NCI-H1694 (cell line): ENCODE measurements at regions not wholly inside any gene's neighbourhood (a gene's known extent, or its start where the extent isn't known, plus 50 kb on each side); places are given as distances from the start of the nearest gene placed in this dataset.
A peak's percentile ranks its signal among the peaks of the same experiment; 100 is the strongest.

Experiments used
- DNase-seq: peaks from one replicate; lab custom pipeline; 2025; lab: John Stamatoyannopoulos, UW

DNA sequence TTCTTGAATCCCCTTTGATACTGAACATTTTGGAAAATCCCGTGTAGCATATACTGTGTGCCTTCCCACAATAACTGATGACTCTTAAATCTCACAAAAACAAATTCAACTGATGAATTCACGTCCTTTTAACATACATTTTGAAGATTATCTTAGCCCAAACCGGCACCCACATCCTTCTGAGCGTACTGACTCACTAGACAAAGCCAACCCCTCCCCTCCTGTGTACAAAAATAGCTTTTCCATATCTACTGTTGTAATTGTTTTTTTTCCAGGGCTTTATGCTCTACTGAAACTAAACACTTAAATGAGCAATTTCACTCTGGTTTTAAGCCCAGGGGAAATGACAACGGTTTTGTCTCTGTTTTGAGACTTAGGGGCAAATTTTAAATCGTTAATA is 109.4 kb upstream of the ATF7IP start:
- no peak for DNase-seq

DNA sequence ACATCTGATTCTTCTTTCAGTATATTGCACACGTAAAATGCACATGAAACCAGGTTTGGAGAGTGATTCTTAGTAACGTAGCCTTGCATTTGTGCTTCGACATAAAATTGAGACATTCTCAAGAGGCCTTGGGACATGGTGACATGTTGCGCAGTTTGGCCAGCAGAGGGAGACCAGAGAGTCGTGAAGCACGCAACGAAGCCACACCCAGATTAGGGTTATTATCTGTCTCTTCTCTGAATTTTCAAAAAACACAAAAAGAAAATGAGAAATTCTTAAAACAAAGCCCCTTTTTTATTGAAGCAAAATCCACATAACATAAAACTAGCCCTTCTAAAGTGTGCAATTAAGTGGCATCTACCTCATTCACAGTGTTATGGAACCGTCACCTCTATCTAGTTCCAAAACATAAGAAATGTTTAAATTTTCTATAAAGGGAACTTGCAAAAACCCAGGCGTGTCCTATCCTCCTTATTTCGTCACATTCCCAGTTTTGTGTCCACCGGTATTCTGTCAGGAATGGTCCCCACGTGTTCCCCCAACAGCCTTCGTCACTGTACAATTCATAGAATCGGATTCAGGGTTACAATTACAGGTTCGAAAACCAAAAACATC is 108.8 kb upstream of the ATF7IP start:
- DNase-seq, result peak; percentile 31

DNA sequence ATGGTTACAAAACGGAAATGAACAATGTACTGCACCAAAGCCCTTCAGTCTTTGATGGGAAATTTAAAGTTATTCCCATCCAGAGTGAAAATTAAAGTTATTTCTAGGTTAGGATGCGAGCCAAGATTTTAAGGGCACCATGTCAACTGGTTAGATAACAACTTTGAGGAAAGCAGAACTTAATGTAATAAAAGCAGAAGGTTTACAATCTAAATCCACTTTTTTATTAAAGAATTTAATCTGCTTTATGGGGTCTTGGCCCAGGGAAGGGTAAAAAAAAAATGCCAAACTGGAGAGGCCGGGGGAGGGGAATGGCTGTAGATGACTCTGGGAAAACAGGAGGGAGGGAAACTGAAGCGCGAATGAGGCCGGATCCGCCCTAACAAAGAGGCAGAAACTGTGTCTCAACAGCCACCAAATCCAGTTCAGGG is 108.2 kb upstream of the ATF7IP start:
- no peak for DNase-seq

DNA sequence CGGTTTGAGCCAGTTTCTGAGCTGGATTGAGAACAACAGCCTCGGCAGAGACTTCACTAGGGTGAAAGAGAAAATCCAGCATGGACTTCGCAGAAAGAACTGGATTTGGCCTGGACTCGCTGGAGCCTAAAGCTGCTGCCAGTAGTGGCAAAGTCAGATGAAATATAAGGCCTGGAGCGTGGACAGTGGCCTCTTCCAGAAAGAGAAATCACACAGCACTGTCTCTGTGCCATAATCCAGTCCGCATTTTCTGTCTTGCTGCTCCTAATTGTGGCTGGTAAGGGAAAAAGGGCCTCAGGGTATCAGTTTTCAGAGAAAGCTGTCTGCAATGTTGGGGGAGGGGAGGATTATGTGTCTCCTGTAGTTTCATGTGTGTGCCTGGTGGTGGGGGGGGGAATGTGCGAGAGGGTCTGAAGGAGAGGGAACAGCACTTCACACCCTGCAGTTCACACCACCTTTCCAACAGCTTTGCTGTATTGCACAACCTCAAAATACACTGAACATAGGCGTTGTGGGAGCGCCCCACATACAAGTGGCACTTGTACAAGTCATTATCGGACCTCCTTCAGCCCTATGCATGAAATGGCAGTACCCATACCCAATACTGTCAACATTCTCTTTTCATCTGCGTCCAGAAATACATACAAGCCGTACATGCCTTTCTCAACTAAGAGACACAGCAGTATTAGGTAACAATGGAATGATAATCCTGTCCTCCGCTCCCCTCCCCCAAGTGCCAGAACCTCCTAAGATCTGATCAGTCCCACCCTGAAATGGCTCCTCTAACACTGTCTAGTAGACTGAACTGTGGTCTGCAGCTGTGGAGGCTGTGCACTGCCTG is 107.5 kb upstream of the ATF7IP start:
- DNase-seq, result peak; percentile 95

DNA sequence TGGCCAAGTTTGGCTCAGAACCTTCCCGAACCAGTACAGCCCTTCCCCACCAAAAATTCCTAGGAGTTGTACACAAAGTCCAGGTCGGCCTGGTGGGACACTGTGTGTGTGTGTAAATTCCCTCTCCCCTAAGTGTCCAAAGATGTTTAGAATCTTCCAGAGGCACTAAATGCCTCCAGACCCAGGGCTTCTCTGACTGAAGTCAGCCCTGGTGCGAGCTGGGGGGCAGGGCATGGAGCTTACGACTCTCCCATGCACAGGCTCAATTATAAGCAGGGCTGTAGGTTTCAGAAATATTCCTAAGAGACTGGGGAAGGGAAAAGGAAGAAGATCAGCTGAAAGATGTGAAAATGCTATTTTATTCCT is 106.9 kb upstream of the ATF7IP start:
- no peak for DNase-seq

DNA sequence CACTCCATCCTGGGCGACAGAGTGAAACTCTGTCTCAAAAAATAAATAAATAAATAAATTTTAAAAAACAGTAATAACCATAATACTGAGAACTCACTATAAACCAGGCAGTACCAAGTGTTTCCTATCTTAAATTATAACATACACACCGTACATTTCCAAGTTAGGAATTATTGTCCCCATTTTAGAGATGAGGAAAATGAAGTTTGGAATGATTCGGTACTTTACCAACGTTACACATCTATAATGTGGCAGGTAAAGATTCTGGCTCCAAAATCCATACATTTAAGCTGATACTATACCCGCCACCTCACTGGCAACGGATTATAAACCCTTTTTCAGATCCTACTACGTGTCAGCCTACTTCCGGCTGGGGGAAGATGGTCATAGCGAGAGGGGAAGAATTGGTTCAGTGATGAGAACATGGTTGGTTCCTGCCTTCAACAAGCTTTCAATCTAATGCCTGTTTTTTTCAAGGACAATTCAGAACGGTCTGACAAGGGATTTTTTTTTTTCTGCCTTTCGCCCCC is 105.9 kb upstream of the ATF7IP start:
- no peak for DNase-seq

DNA sequence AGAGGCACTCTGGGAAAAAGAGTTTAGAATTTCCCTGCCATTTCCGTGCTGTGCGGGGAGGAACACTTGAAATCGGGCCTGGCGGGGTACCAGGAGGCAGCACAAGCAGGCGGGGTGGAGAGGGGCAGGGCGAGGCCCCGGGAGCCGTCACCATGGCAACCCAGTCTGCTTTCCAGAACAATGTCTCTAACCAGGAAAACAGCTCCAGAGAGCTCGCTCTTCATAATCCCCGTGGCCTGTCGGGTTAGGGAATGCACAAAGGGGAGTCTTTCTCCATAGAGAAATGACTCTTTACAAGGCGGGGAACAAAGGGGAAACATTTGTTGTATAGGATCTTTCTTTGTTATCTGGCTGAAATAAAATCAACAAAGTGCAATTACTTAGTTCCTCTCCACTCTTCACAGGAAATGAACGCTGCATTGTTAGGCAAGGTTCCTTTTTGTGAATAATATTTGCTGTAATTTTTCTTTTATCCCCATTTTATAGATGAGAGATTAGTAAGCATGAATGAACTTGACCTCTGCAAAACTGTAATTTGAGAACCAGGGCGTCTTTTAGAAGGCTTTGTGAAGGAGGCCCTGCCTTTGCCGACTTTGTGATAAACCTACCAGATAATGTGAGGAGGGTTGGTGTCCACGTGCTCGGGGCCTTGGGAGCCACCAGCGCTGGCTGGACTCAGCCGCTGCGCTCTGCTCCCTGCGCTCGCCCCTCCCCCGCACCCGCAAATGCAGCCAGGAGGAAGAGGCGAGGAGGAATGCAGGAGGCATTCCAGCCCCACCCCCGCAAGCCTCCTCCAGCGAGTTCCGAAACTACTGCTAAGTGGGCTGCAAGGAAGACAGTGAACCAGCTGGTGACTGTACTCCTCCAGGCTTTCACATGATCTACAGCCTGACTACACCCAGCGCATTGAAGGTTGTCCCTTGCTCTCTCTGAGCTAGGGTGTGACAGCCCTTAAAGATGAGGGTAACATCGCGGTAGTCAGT is 105.2 kb upstream of the ATF7IP start:
- DNase-seq, result no peak

DNA sequence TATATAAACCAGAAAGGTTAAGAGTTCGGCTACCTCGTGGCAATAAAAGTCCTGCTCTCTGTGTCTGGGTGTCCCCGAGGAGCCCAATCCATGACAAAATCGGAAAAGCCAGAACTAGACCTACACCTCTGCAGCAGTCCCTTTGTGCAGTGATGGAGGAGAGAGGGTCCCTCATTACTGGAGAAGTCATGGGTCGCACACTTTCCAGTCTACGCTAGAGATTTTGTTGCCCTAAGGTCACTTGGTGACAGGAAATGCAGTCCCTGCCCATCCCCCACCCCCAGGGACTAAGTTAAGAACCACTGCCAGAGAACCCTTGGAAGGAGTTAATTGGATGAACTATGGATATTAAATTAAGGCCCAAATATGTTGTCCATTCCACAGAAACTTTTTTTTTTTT is 104.4 kb upstream of the ATF7IP start:
- no peak for DNase-seq

DNA sequence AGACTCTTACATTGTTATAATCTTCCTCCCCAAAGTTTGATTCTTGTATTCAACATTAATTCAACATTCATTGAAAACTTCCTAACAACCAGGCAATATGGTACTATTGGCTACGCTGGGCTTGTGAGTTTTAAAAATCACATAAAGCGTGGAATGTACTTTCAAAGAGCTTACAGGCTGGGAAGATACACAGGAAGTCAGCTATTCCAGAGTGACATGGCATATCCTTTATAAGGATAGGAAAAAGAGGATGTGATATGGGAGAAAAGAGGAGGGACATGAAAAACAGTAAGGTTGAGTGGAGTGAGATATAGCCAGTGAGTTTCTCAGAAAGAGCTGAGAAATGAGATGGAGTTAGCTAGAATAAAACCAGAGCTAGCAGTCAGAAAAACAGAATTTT is 103.6 kb upstream of the ATF7IP start:
- DNase-seq, result no peak

DNA sequence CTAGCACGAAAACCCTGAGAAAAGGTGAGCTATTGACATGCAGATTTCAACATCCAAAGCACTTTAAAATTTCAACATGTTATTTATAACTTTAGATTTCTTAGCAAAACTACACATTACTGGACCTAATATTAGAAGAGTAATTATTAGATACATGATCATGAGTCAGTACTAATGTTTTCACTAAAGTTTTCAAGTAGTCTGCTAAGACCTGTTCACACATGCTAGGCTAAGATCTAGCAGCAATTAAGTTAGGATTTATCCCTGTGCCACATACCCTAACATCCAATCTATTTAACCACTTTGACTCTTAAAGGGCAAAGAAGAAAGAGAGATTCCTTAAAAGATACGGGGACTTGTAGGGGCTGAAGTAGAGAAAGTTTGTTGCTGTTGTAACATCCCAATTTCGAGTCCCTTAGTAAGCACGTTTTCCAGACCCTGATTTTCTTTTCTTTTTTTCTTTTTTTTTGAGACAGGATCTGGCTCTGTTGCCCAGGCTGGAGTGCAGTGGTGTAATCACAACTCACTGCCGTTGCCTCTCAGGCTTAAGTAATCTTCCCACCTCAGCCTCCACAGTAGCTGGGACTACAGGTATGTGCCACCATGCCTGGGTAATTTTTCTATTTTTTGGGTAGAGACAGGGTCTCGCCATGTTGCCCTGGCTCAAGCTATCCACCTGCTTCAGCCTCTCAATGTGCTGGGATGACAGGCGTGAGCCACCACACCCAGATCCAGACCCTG is 102.5 kb upstream of the ATF7IP start:
- no peak for DNase-seq

DNA sequence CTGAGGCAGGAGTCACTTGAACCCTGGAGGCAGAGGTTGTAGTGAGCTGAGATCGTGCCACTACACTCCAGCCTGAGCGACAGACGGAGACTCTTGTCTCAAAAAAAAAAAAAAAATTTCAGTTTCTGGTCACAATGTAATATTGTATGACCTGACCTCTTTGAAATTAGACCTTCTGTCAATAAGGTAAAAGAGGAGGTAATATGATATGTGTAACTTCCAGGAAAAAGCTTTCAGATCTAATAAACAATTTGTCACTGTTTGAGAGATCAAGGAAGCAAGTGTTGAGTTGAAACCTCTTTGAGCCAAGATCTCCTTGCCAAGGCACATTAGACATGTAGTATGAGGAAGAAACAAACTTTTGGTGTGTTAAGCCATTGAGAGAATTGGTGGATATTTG is 101.7 kb upstream of the ATF7IP start:
- DNase-seq, result no peak

DNA sequence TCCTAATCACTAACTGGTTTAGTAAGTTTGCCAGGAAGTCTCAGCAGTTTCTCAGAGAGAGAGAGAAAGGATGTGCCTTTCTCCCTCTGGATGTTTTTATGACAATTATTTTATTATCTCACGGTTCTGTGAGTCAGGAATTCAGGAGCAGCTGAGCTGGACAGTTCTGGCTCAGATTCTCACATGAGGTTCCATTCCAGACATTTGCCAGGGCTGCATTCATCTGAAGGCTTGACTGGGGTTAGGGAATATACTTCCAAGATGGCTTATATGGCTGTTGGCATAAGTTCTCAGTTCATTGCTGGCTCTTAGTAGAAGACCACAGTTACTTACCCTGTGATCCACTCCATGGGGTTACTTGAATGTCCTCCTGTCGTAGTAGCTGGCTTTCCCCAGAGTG is 101.2 kb upstream of the ATF7IP start:
- no peak for DNase-seq

DNA sequence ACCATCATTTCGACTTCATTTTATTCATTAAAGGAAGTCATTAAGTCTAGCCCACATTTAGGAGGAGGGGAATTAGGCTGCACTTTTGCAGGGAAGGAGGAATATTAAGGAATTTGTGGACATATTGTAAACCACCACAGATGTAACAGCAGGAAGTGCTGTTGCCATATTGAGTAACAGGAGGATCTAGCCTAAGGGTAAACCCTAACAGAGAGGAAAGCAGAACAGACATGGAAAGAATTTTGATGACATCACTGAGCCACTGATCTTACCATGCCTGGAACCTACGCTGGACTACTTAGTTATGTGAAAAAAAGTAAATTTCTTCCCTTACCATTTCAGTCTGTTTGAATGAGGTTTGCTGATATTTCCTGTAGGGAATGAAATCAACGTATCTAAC is 100.7 kb upstream of the ATF7IP start:
- no peak for DNase-seq

DNA sequence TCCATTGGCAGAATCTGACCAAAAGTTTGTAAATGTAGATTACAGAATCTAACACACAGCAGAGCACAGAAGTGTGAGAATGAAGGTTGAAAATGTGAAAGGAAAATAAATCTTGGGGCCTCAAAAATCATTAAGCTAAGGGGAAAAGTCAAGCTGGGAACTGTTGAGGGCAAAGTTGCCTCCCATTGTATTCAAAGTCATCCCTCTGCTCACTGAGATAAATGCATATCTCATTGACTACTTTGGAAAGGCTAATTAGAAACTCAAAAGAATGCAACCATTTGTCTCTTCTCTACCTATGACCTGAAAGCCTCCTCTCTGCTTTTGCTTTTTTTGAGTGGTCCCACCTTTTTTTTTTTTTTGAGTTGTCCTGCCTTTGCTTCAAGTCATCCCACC is 97.4 kb upstream of the ATF7IP start:
- DNase-seq, result no peak

DNA sequence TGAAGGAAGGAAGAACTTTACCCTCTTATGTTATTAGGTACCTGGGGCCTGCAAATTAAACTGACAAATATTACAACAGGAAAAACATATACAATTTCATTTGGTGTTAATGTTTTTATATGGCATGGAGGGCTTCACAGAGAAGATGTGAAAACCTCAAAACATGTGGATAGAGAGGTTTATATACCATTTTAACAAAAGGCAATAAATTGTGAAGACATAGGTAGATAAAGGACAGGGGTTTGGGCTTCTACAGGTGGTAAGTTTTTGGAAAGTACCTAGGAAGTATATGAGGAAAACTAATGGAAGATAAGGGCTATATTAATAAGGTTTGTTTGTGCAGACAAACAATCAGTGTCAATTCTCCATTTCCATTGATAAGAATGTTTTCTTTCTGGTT is 95.1 kb upstream of the ATF7IP start:
- DNase-seq, result no peak

DNA sequence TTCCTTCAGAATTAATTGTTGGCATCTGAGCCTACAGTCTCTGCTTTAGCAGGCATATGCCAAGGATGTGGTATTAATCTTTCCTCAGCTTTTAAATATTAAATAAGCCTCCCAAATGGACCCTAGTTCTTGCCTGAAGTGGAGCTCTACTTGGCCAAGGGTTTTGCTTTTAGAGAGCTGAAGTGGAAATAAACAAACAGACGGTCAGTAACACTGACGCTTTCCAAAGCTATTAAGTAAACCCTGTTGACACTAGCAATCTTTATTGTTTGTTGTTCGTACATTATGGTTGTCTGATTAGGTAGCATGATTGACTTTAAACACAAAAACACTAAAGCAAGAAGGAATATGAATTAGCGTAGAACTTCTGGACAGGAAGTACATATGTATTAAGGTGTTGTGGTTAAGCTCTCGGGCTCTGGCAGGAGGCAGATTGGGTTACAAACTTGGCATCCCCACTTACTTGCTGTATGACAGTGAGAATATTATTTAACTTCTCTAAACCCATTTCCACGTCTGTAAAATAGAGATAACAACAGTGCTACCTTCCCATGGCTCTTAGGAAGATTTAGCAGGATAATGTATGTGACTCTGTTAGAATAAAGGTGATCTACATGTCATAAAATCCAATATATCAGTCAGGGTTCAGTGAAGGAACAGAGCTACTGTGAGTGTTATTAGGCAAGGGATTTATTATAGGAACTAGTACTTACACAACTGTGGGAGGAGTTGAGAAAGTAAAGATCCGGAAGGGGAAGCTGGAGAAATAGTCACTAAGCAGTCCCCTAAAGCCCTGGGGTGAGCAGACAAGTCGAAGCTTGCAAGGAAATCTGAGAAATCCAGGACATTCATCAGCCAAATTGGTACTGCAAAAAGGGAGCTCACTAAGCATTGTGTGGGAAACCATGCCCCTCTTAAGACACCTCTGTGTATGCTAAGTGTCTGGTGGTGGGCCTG is 92.2 kb upstream of the ATF7IP start:
- no peak for DNase-seq

DNA sequence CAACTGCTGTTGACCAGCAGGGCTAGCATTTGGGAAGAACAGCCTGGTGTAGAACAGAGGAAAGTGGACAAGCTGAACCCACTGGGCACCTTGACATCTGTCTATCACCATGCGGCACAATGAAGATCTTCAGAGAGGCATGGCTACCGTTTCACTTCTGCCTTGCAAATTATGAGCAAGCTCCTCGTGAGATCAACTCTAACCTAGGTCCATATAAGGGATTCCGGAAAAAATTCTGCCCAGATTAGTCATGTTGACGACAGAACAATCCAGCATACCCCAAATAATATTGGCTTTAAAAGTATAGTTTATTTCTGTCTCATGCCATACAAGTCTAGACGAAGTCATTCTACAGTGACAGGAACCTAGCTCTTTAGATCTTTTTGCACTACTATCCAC is 91.6 kb upstream of the ATF7IP start:
- DNase-seq, result no peak

DNA sequence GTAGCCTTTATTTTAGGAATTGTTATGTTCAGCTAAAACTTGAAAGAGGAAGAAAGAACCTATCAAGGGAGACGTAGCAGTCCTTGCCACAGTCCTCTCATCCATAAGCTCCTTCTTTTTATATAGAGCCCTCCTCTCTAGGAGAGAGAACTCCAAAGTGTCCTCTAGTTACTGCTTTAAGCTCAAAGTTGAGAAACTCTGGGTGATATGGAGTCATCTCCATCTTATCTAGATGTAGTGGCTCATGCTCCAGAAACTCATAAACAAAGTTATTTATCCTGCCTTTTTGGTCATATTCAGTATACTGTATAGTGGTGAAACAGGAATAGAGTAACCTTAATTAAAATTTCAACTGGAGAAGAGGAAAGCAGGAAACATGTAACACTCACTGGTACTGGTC is 90.4 kb upstream of the ATF7IP start:
- DNase-seq, result no peak

DNA sequence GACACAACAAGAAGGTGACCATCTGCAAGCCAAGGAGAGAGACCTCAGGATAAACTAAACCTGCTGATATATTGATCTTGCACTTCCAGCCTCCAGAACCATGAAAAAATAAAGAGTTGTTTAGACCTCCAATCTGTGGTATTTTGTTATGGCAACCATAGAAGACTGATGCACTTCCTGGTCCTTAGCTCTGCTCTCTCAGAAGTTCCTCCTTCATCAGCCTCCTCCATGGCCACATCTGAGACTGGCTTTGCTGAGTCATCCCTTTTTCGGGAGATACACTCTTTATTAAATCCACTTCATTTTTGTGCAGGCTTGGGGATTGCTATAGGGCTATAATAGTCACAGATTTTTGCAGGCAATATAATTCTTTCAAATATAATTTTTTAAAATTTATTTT is 89.6 kb upstream of the ATF7IP start:
- DNase-seq, result no peak

DNA sequence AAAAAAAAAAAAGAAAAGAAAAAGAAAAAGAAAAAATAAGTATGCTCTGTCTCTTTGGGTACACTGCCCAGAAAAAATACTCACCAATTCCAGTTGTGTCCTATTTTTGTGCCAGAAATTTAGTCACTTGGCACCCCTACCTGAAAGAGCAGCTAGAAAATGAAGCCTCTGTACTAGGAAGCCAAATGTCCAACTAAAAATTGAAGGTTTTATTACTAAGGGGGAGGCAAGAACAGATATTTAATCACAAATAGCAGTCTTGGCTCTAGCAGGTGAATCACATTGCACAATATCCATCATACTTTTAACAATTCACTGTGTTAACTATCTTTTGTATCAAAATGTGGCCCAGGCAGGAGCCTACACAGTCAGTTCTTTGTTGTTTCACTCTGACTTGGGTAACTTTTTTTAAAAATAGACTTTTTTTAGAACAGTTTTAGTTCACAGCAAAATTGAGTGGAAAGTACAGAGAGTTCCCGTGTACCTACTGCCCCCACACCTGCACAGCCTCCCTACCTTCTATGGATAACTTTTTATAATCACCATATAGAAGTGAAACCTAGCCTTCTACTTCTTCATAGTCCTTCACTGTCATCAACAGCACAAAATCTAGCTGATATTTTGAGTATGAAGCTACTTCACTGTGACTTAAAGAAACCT is 87.1 kb upstream of the ATF7IP start:
- DNase-seq, result no peak
